ENCODE measurements at regions not wholly inside any gene's neighbourhood (a gene's known extent, or its start where the extent isn't known, plus 50 kb on each side); places are given as distances from the start of the nearest gene placed in this dataset.

GRCh38 chr13:48866249-48866648 lies 109.5 kb upstream of the FNDC3A start:
- TF ChIP-seq CTCF (IDR thresholded peaks at IDR 0.05) (no peak), POLR2A (IDR thresholded peaks at IDR 0.05) (no peak)

Measured in uterus (tissue), 2 donors.